Activated CD4-positive, CD25-positive, alpha-beta regulatory T cell (primary cell): ENCODE measurements at regions not wholly inside any gene's neighbourhood (a gene's known extent, or its start where the extent isn't known, plus 50 kb on each side); places are given as distances from the start of the nearest gene placed in this dataset.

Experiments used
- DNase-seq, 4 experiments: peaks; one replicate each; lab custom pipeline; 2025; lab: John Stamatoyannopoulos, UW

GRCh38 chr2:173590276-173590861, 235.7 kb downstream of the CDCA7 start:
- no peak for DNase-seq

- no peak for DNase-seq
Observed at GRCh38 chr2:173593109-173593508, 238.4 kb downstream of the CDCA7 start.

- no peak for DNase-seq
Observed at GRCh38 chr2:173596244-173596643, 241.6 kb downstream of the CDCA7 start.

- DNase-seq: no peak
Observed at GRCh38 chr2:173598525-173598924, 243.9 kb downstream of the CDCA7 start.

GRCh38 chr2:173599821-173600359, 245.2 kb downstream of the CDCA7 start:
- DNase-seq: no peak

- DNase-seq: no peak
Observed at GRCh38 chr2:173602153-173602795, 247.6 kb downstream of the CDCA7 start.

- DNase-seq: no peak
Observed at GRCh38 chr2:173605994-173606393, 251.3 kb downstream of the CDCA7 start.

GRCh38 chr2:173606619-173607248, 252.1 kb downstream of the CDCA7 start:
- no peak for DNase-seq

GRCh38 chr2:173607606-173608311, 253.1 kb downstream of the CDCA7 start:
- DNase-seq: no peak

- DNase-seq: no peak
Observed at GRCh38 chr2:173611121-173611520, 256.4 kb downstream of the CDCA7 start.

- DNase-seq: no peak
Observed at GRCh38 chr2:173612354-173612753, 257.7 kb downstream of the CDCA7 start.

GRCh38 chr2:173613386-173613785, 258.7 kb downstream of the CDCA7 start:
- no peak for DNase-seq

- no peak for DNase-seq
Observed at GRCh38 chr2:173614265-173614930, 259.7 kb downstream of the CDCA7 start.

GRCh38 chr2:173623438-173624319, 269.0 kb downstream of the CDCA7 start:
- DNase-seq: no peak

GRCh38 chr2:173625315-173625714, 270.6 kb downstream of the CDCA7 start:
- no peak for DNase-seq

- DNase-seq: no peak
Observed at GRCh38 chr2:173629076-173629475, 274.4 kb downstream of the CDCA7 start.

- DNase-seq: no peak
Observed at GRCh38 chr2:173630425-173631126, 275.9 kb downstream of the CDCA7 start.

- DNase-seq: no peak
Observed at GRCh38 chr2:173631127-173631460, 276.4 kb downstream of the CDCA7 start.

- no peak for DNase-seq
Observed at GRCh38 chr2:173644146-173644545, 289.5 kb downstream of the CDCA7 start.

GRCh38 chr2:173647681-173648311, 293.1 kb downstream of the CDCA7 start:
- DNase-seq: no peak
